Inflammatory macrophage treated with lipopolysaccharide for 4 hours (primary cell): ENCODE measurements at regions not wholly inside any gene's neighbourhood (a gene's known extent, or its start where the extent isn't known, plus 50 kb on each side); places are given as distances from the start of the nearest gene placed in this dataset.

Source experiments
- DNase-seq: peaks from one replicate; pipeline ENCODE4 v3.0.0-alpha.2; 2020

- no peak for DNase-seq
Measured at GRCh38 chr10:76732306-76732705, 905.3 kb downstream of the KCNMA1 start.

- DNase-seq: no peak
Measured at GRCh38 chr10:76729841-76730487, 907.6 kb downstream of the KCNMA1 start.

- DNase-seq: no peak
Measured at GRCh38 chr10:76729346-76729745, 908.3 kb downstream of the KCNMA1 start.

- DNase-seq: no peak
Measured at GRCh38 chr10:76727038-76727437, 910.6 kb downstream of the KCNMA1 start.

- DNase-seq: no peak
Measured at GRCh38 chr10:76723844-76724243, 913.8 kb downstream of the KCNMA1 start.

- no peak for DNase-seq
Measured at GRCh38 chr10:76721891-76722505, 915.6 kb downstream of the KCNMA1 start.

GRCh38 chr10:76719006-76719405 lies 918.6 kb downstream of the KCNMA1 start:
- DNase-seq: no peak

GRCh38 chr10:76717141-76717540 lies 920.5 kb downstream of the KCNMA1 start:
- DNase-seq: no peak

GRCh38 chr10:76711222-76711997 lies 926.2 kb downstream of the KCNMA1 start:
- DNase-seq: no peak

- no peak for DNase-seq
Measured at GRCh38 chr10:76700241-76700640, 937.4 kb downstream of the KCNMA1 start.

- no peak for DNase-seq
Measured at GRCh38 chr10:76697923-76698322, 939.7 kb downstream of the KCNMA1 start.

GRCh38 chr10:76695069-76695468 lies 942.5 kb downstream of the KCNMA1 start:
- no peak for DNase-seq

- no peak for DNase-seq
Measured at GRCh38 chr10:76686201-76686600, 951.4 kb downstream of the KCNMA1 start.

GRCh38 chr10:76684968-76685367 lies 952.6 kb downstream of the KCNMA1 start:
- no peak for DNase-seq

- no peak for DNase-seq
Measured at GRCh38 chr10:76681153-76681552, 956.5 kb downstream of the KCNMA1 start.

GRCh38 chr10:76679030-76679429 lies 958.6 kb downstream of the KCNMA1 start:
- DNase-seq: no peak

- DNase-seq: no peak
Measured at GRCh38 chr10:76675951-76676587, 961.5 kb downstream of the KCNMA1 start.

- DNase-seq: no peak
Measured at GRCh38 chr10:76675561-76675950, 962.1 kb downstream of the KCNMA1 start.

- DNase-seq: no peak
Measured at GRCh38 chr10:76667408-76668370, 969.9 kb downstream of the KCNMA1 start.

- DNase-seq: no peak
Measured at GRCh38 chr10:76666891-76667290, 970.7 kb downstream of the KCNMA1 start.

GRCh38 chr10:76665029-76665428 lies 972.6 kb downstream of the KCNMA1 start:
- no peak for DNase-seq

GRCh38 chr10:76657337-76658012 lies 980.1 kb downstream of the KCNMA1 start:
- no peak for DNase-seq
